Iris pigment epithelial cell (primary cell): ENCODE measurements at regions not wholly inside any gene's neighbourhood (a gene's known extent, or its start where the extent isn't known, plus 50 kb on each side); places are given as distances from the start of the nearest gene placed in this dataset.
"Not testable (repeated sequence)": the region's sequence is repeated elsewhere in the genome, so short reads cannot be mapped to it uniquely, and the experiment has no call there.

Experiments used
- DNase-seq: peaks from one replicate; pipeline ENCODE4 v3.0.0-alpha.2; 2011; ENCODE audit warnings: low read depth

DNA sequence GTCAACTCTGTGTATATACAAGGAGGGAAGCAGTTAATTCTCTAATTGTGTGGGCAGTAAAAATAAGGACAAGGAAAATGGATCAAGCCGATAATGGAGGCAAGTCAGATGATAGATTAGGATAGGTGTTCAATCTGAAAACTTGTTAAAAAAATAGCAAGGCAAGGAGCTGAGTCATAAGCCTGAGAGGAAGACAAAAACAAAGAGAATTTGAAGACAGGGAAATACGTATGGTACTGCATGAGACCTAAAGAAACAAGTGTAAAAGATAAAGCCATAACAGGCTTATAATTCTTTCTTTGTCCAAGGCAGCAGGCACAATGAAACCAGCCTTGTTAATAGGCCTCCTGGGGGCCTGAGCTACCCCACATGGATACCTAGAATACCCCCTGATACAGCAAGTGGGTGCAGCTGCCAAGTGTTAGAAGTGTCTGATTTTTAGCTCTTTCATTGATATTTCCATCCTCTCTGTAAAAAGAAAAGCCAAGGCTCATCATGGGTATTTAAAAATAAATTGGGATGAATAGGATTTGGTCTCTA lies 1570.6 kb upstream of the LRRTM3 start:
- no peak for DNase-seq

DNA sequence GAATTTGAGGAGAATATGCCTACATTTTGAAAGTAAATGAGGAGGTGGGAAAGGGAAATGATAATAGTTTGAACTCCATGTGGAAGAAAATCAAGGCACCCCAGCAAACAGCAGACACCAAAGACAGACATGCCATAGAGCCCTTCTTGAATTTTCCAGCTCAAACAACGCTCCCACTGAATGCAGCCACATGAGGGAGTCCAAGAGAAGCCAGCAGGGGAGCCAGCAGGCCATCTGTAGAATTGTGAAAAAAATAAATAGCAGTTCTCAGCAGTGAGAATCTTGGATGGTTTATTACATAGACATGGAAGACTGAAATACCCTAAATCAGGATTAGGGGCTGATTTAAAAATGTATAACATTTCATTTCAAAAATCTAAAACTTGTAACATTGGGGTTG lies 1567.3 kb upstream of the LRRTM3 start:
- DNase-seq, result peak; percentile 28

DNA sequence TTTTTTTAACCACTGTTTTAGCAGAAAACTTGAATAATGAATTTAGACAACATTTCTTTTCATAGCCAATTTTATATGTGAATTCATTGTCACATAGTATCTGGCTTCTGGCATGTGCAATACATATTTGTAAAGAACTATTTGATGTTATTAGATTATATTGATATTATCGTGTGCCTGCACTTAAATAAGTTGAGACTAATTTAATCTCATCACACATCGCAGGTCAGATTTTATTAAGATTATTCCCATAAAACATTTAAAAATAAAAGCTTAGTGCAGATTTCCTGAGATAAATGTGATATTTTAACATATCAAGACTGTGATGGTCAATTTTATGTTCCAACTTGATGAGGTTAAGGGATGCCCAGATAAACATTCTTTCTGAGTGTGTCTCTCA lies 1565.3 kb upstream of the LRRTM3 start:
- DNase-seq, result no peak

DNA sequence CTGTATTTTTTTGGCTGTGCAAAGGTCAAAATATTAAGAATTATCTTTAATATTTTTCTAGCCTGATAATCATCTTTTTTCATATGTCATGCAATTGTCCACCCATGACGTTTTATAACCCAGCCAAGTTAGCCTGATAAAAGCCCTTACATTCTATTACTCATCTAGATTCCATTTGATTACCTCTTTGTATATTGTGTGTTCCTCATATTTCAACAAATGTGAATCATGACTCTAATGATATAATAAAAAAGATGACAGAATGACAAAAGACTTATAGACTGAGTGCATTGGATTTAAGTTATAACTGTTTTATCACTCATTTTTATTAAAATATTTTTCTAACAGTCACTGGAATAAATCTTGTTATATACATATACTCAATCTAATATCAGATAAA lies 1560.0 kb upstream of the LRRTM3 start:
- no peak for DNase-seq

DNA sequence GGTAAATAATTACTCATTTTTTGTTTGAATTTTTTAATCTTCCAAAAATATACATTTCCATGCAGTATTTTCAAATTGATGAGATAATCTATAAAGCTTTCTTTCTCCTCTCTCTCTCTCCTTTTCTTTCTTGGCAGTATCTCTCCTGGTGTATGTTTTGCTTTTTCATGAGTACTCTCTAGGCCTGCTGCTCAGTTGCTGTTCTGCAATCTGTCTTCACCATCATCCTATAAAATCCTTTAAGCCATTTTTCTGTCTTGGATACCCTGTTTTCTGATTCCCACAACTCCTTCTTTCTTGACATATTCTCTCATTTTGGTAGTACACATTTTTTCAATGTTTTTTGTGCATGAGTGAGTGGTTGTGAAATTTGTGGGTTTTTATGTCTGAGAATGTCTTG lies 1558.1 kb upstream of the LRRTM3 start:
- no peak for DNase-seq

DNA sequence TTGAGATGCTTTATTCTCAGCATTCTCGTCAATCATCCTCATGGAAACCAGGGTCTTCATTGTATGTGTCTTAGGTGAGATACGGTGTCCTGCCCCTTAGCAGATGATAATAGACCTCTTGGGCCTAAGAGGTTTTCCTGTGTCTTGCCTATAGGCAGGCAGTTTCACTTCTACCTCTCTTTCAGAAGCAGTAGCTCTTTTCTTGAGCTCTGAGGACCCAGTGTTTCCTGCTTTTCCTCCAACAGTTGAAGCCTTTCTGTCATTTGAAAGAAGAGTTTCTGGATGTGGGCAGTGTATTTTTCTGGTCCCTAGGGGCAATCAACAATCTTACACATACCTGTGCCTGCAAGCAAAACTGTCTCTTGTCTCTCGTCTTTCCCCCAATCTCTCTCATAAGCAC lies 1550.3 kb upstream of the LRRTM3 start:
- DNase-seq, result no peak

DNA sequence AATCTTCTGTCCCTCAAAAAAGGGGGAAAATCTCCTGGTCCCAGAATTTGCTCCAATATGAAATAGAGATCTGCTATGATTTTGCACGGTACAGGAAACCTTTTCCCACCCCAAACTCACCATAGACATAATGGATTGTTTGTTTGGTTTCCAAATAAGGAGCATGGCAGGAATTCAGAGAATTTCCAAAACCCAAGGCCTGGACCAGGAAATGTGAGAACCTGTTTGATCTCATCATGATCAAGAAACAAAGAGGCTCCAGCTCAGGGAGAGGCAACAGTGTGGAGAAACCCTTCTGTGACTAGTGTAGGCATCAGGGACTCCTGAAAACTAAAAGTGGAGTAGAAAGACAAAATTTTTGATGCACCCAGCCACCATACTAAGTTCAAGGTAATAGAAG lies 1548.1 kb upstream of the LRRTM3 start:
- DNase-seq, result no peak

DNA sequence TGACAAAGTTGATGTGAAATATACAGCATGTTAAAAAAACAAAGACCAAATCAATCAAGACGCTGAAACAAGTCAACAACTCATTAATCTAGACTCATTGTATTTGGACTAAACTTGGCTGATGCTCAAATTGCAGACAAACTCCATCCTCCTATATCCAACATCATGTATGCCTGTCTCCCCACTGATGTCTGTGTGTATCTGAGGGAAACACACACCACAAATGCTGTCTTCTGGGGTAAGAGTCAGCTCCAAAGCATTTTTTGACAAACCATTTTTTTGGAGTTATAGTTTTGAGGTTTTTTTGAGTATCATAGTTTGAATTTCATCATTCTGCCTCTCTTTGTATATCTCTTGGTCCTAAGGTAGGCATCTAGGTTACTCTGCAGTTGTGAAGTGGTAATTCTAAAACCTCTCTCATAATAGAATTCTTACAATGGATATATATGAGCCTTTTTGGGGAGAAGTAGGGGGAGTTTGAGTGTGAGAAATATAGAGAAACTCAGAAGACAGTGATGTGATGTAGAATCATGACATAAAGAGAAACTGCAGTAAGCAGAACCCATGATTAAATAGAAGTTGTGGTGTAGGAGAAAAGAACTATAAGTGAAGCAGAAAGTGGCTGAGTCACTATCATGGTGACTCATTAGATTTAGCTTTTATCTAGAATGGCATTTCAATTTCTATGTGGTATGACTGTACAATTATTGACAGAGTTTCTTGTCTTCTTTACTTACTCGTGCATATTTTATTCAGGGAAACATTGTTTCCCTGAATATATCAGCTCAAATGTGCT lies 1531.1 kb upstream of the LRRTM3 start:
- DNase-seq, result peak; percentile 39

DNA sequence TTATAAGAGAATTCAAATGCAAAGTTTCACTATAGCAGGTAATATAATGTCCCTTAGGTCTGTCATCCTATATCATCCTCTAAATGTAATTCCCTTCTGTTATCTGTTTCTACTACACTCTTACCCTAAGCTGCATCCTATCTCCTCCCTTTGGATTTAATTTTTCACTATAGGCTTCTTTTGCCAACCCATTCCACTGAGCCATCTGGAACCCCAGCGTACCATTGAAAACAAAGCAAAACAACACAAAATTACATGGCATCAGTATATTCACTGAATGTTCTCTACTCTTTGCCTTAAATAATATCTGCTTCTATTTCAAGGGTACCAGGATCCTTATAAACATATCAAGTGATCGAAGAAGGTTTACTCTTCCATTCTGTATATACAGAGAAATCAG lies 1530.2 kb upstream of the LRRTM3 start:
- no peak for DNase-seq

DNA sequence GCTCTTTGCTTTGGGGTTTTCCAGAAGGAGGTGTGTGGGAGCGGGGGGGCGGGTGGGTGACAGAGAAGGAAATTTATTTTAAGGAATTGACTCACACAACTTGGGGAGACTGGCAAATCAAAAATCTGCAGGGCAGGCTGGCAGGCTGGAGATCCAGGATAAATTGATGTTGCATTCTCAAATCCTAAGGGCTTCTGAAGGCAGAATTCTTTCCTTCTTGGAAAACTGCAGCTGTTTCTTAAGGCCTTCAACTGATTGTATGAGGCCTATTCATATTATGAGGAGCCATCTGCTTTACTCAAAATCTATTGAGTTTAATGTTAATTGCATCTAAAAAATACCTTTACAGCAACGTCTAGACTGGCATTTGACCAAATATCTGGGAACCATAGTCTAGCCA lies 1528.8 kb upstream of the LRRTM3 start:
- no peak for DNase-seq

DNA sequence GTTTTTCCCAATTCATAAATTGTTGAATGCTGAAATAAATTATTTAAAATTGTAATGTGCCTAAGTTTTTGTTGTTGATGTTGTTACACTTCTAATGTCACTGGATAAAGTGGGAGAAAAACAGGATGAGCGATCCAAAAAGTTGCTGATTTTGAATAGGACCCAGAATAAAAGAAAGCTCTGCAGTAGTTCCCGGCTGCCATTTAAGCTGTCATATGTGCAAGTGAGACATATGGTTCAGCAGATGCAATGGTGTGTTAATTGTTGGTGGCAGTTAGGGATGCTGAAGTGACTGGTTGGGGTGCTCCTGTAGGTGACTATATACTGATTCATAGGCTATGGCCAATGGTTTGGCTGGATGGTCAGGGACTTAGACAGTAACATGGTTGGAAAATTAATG lies 1517.4 kb upstream of the LRRTM3 start:
- DNase-seq, result no peak

DNA sequence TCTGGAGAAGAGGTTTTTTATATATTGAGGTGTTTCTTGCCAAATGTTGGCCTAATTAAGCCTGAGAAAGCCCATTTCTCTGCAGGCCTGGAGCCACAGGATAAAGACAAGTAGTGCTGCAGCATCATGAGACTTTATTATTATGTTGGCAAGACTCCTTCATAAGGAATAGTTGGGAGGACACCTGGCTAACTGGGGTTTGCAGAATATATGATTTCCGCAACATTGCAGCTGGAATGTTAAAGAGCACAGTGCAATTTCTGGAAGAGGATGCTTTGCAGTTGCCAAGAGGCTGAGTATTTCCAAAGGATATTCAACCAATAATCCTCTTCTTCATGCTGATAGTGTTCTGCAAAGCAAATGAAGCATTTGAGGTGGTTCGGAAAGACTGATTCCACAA lies 1512.8 kb upstream of the LRRTM3 start:
- no peak for DNase-seq

DNA sequence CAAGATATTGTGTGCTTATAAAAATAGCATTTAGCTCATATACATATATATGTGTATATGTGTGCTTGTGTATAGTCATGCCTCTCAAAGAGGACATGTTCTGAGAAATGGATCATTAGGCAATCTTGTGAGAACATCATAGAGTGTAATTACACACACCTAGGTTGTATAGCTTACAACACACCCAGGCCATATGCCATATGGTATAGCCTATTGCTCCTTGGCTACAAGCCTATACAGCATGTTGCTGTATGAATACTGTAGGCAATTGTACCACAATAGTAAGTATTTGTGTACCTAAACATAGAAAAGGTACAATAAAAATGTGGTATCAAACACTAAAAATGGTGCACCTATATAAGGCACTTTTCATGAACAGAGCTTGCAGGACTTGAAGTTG lies 1510.5 kb upstream of the LRRTM3 start:
- DNase-seq, result no peak

DNA sequence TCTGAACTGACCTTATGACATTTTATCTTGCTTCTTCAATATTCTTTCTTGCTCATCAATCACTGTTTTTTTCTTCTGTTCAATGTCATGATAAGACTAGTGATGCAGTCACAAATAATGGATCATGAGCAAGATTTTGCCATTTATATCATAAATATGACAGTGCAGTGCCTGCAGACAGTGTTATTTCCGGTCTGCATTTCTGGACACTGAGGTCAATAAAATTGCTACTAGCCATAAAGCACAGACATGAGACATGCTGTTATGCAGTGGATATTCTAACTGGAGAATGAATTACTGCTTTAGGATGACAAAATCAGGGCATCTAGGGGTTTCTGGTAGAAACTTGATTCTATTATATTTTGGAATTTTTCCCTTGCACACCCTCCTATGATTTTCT lies 1509.7 kb upstream of the LRRTM3 start:
- no peak for DNase-seq

DNA sequence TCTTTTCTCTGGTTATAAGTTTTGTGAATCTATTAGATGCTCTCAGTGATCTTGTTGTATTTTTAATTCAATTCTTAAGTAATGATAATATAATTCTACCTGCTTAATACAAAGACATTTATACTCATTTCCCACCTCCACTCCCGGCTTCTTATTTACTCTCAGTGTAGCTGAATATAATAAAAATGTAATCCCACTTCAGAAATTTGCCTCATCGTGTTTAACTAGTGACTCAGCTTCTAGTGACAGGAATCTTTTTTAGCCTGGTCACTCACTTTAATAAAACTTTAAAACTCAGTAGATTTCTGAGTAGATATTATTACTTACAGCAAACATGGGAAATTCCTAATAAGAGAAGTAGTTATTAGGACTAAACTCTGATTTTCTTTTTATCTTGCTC lies 1506.2 kb upstream of the LRRTM3 start:
- peak; percentile 1 for DNase-seq

DNA sequence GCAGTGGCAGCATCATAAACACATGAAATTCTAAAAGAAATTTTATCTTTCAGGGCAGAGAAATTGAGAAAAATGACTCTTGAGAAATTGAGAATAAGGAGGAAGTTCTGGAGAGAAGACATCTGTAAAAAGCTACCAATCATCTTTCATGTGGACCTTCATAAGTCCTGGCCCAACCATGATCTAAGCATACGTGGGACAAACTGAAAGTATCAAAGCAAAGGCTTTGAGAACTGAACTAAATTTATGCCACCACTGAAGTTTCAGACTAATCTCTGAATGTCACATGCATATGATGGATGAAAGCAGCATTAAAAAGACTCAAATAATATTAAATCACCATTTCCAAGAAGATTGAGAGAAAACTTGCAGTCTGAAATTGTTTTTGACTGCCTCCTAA lies 1502.8 kb upstream of the LRRTM3 start:
- DNase-seq, result no peak

DNA sequence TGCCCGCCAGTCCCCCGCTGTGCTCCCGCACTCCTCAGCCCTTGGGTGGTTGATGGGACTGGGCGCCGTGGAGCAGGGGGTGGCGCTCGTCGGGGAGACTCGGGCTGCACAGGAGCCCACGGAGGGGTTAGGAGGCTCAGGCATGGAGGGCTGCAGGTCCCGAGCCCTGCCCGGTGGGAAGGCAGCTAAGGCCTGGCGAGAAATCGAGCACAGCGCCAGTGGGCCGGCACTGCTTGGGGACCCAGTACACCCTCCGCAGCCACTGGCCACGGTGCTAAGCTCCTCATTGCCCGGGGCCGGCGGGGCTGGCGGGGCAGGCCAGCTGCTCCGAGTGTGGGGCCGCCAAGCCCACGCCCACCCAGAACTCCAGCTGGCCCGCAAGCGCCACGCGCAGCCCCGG lies 1496.5 kb upstream of the LRRTM3 start:
- not testable (repeated sequence) for DNase-seq

DNA sequence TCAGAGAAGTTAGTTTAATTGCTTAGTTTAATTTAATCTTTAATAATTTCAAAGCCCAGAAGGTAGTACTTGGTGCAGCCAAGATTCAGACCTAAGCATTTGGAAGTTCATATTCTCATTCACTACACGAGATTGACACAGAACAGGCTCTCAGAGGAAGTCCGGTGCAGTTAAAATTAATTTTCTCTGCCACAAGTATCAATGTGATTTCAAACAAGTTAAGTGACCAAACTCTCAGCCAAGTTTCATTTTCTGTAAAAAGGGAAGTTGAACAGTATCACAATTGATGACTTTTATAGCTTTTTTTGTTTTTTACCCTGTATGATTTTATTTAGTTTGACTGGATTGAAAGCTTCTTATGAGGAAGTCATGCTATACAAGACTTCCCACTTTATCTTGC lies 1494.9 kb upstream of the LRRTM3 start:
- DNase-seq, result no peak

DNA sequence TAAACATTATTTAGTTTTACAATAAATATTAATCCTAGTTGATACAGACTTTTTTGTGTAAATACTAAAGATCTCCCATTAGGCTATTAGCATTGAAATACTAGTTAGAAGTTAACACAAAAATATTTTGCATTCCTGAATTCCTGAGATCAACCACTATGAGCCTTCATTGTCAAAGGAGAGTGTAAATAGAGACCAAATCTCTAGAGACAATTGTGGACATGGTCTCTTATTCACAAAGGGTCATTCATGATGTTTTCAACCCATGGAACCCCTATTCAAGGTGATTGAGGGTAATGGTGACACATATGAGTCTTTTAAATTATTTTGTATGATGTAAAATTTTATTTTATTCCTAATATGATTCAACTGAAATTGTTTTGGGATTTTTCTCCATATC lies 1454.8 kb upstream of the LRRTM3 start:
- DNase-seq, result no peak

DNA sequence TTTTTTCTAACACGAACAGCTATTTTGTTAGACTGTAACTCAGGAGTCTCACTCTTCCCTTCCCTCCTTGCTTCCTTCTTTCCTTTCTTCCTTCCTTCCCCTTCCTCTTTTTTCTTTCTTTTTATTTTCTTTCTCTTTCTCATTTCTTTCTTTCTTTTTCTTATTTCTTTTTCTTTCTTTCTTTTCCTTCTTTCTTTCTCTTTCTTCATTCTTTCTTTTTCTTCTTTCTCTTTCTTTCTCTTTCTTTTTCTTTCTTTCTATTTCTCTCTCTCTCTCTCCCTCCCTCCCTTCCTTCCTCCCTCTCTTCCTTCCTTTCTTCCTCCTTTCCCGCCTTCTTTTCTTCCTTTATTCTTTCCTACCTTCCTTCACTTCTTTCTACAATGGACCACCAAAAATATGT lies 1443.0 kb upstream of the LRRTM3 start:
- DNase-seq, result no peak

DNA sequence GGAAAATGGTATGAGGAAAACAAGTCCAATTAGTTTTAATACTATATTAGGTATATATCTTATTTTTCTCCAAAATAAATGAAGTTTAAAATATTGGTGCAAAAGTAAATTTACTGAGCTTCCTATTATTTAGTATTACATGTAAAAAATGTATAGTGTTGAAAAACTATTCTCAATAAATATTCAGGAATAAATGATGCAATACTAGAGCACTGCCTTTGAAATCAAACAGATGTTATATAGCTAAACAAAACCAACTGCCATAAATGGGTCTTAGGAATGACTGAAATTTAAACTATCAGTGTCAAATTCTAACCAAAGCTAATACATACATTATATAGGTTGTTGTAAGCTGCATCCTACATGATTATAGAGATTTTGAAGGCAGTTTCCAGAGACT lies 1434.0 kb upstream of the LRRTM3 start:
- no peak for DNase-seq

DNA sequence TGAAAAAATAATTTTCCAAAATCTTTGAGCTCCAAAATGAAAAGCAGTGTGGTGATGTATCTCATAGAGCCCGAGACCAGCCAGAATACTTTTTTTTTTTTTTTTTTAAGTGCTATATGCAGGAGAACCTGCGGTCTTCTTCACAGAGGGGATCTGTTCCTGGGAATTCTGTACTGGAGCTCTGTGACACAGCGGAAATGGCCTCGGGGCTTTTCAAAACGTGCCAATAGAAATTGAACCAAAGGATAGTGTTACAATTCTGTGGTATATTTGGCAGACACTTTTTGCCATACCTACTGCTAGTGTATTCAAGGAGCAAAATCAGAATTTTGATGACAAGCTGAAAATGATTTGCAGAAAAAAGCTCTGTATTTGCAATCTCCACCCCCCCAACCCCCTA lies 1429.3 kb upstream of the LRRTM3 start:
- DNase-seq, result no peak

DNA sequence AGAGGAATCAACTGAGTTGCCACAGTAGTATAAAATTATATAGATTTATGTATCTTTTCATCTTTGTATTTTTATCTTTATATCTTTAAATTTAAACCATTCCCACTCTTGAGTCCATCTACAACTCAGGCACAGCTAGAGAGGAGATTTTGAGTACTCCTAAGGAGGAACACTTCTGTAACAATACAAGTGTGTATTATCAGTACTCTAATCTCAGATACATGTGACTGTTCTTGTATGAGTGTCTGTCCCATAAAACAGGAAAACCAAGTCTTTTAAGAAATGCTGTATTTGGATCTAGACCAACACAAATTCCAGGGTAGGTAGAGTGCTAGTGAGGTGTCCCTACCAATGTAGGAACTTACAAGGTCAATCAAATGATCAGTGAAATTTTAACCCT lies 1428.0 kb upstream of the LRRTM3 start:
- DNase-seq, result no peak

DNA sequence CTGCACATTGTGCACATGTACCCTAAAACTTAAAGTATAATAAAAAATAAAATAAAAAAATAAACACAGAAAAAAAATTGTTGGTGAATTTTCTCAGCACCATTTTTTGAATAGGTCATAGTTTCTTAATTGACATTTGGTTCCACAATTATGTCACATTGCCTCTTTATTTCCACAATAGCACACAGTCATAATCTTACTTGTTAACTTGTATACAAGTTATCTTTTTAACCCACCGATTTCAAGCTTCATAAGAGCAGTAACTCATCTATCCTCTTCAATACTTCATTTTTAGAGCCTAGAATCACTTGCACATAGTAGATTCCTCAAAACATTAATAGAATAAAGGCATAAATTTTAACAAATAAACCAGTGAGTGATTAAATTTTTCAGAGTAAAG lies 1425.1 kb upstream of the LRRTM3 start:
- DNase-seq, result no peak
